Endothelial cell of umbilical vein (primary cell): ENCODE measurements at regions not wholly inside any gene's neighbourhood (a gene's known extent, or its start where the extent isn't known, plus 50 kb on each side); places are given as distances from the start of the nearest gene placed in this dataset.

ENCODE experiments used
- BruUV-seq: library from RNA; stranded (reverse); fragments of 400-500 nt; replicated peaks from 2 replicates; lab custom pipeline; 2021; lab: Mats Ljungman, UMichigan
- CTCF ChIA-PET: fragments of 300-600, 350-600 bp; sonication (Branson Sonifier 250); formaldehyde crosslinking; loops from one replicate; lab custom pipeline; 2021; ENCODE audit warnings: antibody characterized with exemption, inconsistent platforms; lab: Charles Lee
- POLR2A ChIA-PET: fragments of 300-600, 350-600 bp; sonication (Branson Sonifier 250); formaldehyde crosslinking; loops from one replicate; lab custom pipeline; 2021; ENCODE audit warnings: antibody characterized with exemption, inconsistent platforms; lab: Charles Lee
- DNase-seq: peaks from one replicate; pipeline ENCODE4 v3.0.0-alpha.2; 2011; ENCODE audit warnings: low read depth, low spot score
- FAIRE-seq: peaks from 2 replicates; lab custom pipeline; 2011; peaks lifted over from hg19 to GRCh38; lab: Jason Lieb, UNC
- H2AFZ ChIP-seq: 2 replicates; pipeline ENCODE4 v1.6.0; 2012; ENCODE audit warnings: low read depth, low read length, control low read depth, inconsistent platforms
- H3K27ac ChIP-seq: 2 replicates; pipeline ENCODE4 v1.5.1; 2011; ENCODE audit warnings: low read depth, mild to moderate bottlenecking, control low read depth, low read length, moderate library complexity; ENCODE audit not compliant: insufficient read depth
- H3K27me3 ChIP-seq, 2 experiments: 2 replicates each; pipeline versions ENCODE4 v1.6.0 to v1.6.1; 2011; ENCODE audit warnings: low read length in 2 of 2, mixed read lengths in 1 of 2; ENCODE audit not compliant: control insufficient read depth in 2 of 2, insufficient read depth in 2 of 2
- H3K36me3 ChIP-seq, 2 experiments: 2 replicates in 1 of 2; 3 replicates in 1 of 2; pipeline ENCODE4 v1.5.1; 2011; ENCODE audit warnings: low read length in 2 of 2, mild to moderate bottlenecking in 1 of 2, moderate library complexity in 1 of 2; ENCODE audit not compliant: control insufficient read depth in 2 of 2, insufficient read depth in 2 of 2; ENCODE audit errors: extremely low read depth in 1 of 2
- H3K4me1 ChIP-seq: 3 replicates; pipeline ENCODE4 v1.5.1; 2011; ENCODE audit warnings: mild to moderate bottlenecking, low read length; ENCODE audit not compliant: control insufficient read depth, insufficient read depth; ENCODE audit errors: extremely low read depth
- H3K4me2 ChIP-seq: 2 replicates; pipeline ENCODE4 v1.6.1; 2011; ENCODE audit warnings: low read length, control low read depth, mixed read lengths; ENCODE audit not compliant: insufficient read depth
- H3K4me3 ChIP-seq, 3 experiments: fragments of 200-600 bp in 1 of 3; sonication (generic), shearing (Covaris generic) in 1 of 3; replicated peaks in 1 of 3; 2 replicates each; pipeline ENCODE4 v1.5.1; 2011 to 2016; ENCODE audit warnings: control low read depth in 3 of 3, low read length in 3 of 3, mild to moderate bottlenecking in 2 of 3, inconsistent platforms in 1 of 3, low read depth in 1 of 3, moderate library complexity in 1 of 3; ENCODE audit not compliant: insufficient read depth in 1 of 3
- H3K79me2 ChIP-seq: 2 replicates; pipeline ENCODE4 v1.6.0; 2012; ENCODE audit warnings: low read length, inconsistent platforms; ENCODE audit not compliant: control insufficient read depth, insufficient read depth
- H3K9ac ChIP-seq: replicated peaks from 2 replicates; pipeline ENCODE3; 2011; ENCODE audit warnings: low read length, control low read depth; ENCODE audit not compliant: insufficient read depth; ENCODE audit errors: extremely low read depth
- H3K9me1 ChIP-seq: replicated peaks from 3 replicates; pipeline ENCODE4 v1.6.0; 2011; ENCODE audit warnings: mild to moderate bottlenecking, low read length; ENCODE audit not compliant: control insufficient read depth, insufficient read depth; ENCODE audit errors: extremely low read depth
- H3K9me3 ChIP-seq: replicated peaks from 2 replicates; pipeline ENCODE4 v1.5.1; 2012; ENCODE audit warnings: low read length, inconsistent platforms; ENCODE audit not compliant: control insufficient read depth, insufficient read depth
- H4K20me1 ChIP-seq: replicated peaks from 2 replicates; pipeline ENCODE3; 2011; ENCODE audit warnings: mild to moderate bottlenecking, low read length; ENCODE audit not compliant: control insufficient read depth, insufficient read depth; ENCODE audit errors: extremely low read depth
- CTCF ChIP-seq, 2 donors: IDR thresholded peaks; 1 replicate in 1 of 2; 2 replicates in 1 of 2; pipeline ENCODE4 v1.5.1; 2011; ENCODE audit warnings: low read length in 2 of 2, mild to moderate bottlenecking in 2 of 2, moderate library complexity in 2 of 2, control low read depth in 1 of 2, inconsistent platforms in 1 of 2, low read depth in 1 of 2; ENCODE audit not compliant: insufficient read depth in 1 of 2; ENCODE audit errors: extremely low read depth in 1 of 2
- EZH2 ChIP-seq: IDR thresholded peaks from 2 replicates; pipeline ENCODE4 v1.6.1; 2012; ENCODE audit warnings: borderline replicate concordance, low read depth, mild to moderate bottlenecking, moderate library complexity, low read length, inconsistent platforms; ENCODE audit not compliant: severe bottlenecking
- FOS ChIP-seq: IDR thresholded peaks from 2 replicates; pipeline ENCODE4 v1.6.1; 2011; ENCODE audit warnings: mild to moderate bottlenecking, low read length, moderate library complexity, borderline replicate concordance; ENCODE audit not compliant: insufficient read depth
- JUN ChIP-seq: IDR thresholded peaks from 2 replicates; pipeline ENCODE4 v1.6.1; 2011; ENCODE audit warnings: borderline replicate concordance, low read depth; ENCODE audit not compliant: insufficient read length, insufficient read depth
- MAX ChIP-seq: IDR thresholded peaks from 2 replicates; pipeline ENCODE4 v1.6.1; 2011; ENCODE audit not compliant: insufficient read depth, insufficient read length
- POLR2A ChIP-seq: IDR thresholded peaks from 2 replicates; pipeline ENCODE4 v1.6.1; 2012; ENCODE audit warnings: low read depth, mild to moderate bottlenecking, control low read depth, low read length
- POLR2AphosphoS5 ChIP-seq: IDR thresholded peaks from 2 replicates; pipeline ENCODE4 v1.6.1; 2012; ENCODE audit warnings: low read depth, mild to moderate bottlenecking, control low read depth, low read length, moderate library complexity; ENCODE audit not compliant: insufficient read depth
- dilution Hi-C: fragments of 300-500 bp; cut with MboI; formaldehyde crosslinking; loops from one replicate; pipeline ENCODE4 v1.15.0; 2019; ENCODE audit warnings: low sequenced_read_pairs; ENCODE audit not compliant: extremely low pct_ligation_motif_present
- intact Hi-C: fragments of 100-400 bp; cut with micrococcal nuclease; formaldehyde crosslinking; loops from one replicate; pipeline ENCODE4 v1.10.0; 2022

GRCh38 chr1:217272385-217272784 is 358.5 kb downstream of the GPATCH2 start:
- no peaks in the 10 kb centered on the region for H4K20me1 ChIP-seq
- no peak for DNase-seq
- no peak overlapping the region for H3K9ac ChIP-seq
- FAIRE-seq, result no peak
- H3K36me3 ChIP-seq, result no peaks in the 10 kb centered on the region
- BruUV-seq, result no TSS peak
- dilution Hi-C loops, result no loop called here
- H3K27ac ChIP-seq, result no peak overlapping the region
- H3K4me1 ChIP-seq, result no peaks in the 10 kb centered on the region
- H3K4me2 ChIP-seq, result no peak overlapping the region
- no peak overlapping the region for H2AFZ ChIP-seq
- H3K79me2 ChIP-seq, result no peaks in the 10 kb centered on the region
- TF ChIP-seq CTCF (IDR thresholded peaks at IDR 0.05; ENCODE audit: extremely low read depth in 1 of 2, insufficient read depth in 1 of 2, low read depth in 1 of 2, low read length in 2 of 2) (no peak), EZH2 (no peak), FOS (no peak), MAX (no peak), POLR2A (no peak), POLR2AphosphoS5 (no peak), JUN (no peak)
- no peaks in the 10 kb centered on the region for H3K27me3 ChIP-seq
- no peak overlapping the region for H3K4me3 ChIP-seq
- intact Hi-C loops, result no loop called here
- ChIA-PET POLR2A (no interaction called here), CTCF (no interaction called here)
- H3K9me1 ChIP-seq, result no peaks in the 10 kb centered on the region
- H3K9me3 ChIP-seq, result no peaks in the 10 kb centered on the region
